Peyer's patch (tissue), 4 donors: ENCODE measurements at regions not wholly inside any gene's neighbourhood (a gene's known extent, or its start where the extent isn't known, plus 50 kb on each side); places are given as distances from the start of the nearest gene placed in this dataset.

ENCODE experiments used
- CTCF ChIP-seq, 6 experiments: fragments of 450-650 bp in 4 of 6; fragments of 200-600 bp in 2 of 6; sonication (generic) in 1 of 6; IDR thresholded peaks; one replicate each; pipeline ENCODE4 v1.5.1; 2017 to 2019; ENCODE audit warnings: antibody characterized with exemption in 6 of 6, mild to moderate bottlenecking in 3 of 6, moderate library complexity in 1 of 6
- POLR2A ChIP-seq, 2 donors: fragments of 450-650 bp; IDR thresholded peaks; one replicate each; pipeline ENCODE4 v1.5.1; 2017; ENCODE audit warnings: antibody characterized with exemption in 2 of 2, mild to moderate bottlenecking in 2 of 2, moderate library complexity in 2 of 2

- TF ChIP-seq CTCF (IDR thresholded peaks at IDR 0.05) (no peak), POLR2A (IDR thresholded peaks at IDR 0.05) (no peak)
These were observed 193.7 kb downstream of the ERMARD start for GRCh38 chr6:169945117-169945516.
